Activated naive CD8-positive, alpha-beta T cell treated with anti-CD3 and anti-CD28 coated beads, Interleukin-2, amount 10 ng/mL, durations not matched to agents 7 days and 5 days (primary cell): ENCODE measurements at regions not wholly inside any gene's neighbourhood (a gene's known extent, or its start where the extent isn't known, plus 50 kb on each side); places are given as distances from the start of the nearest gene placed in this dataset.

ENCODE experiments used
- ATAC-seq: fragments of 150-1000 bp; cut with Tn5 transposase; one replicate; pipeline ENCODE4 v1.10.0; 2021; ENCODE audit warnings: low read depth, moderate library complexity
- POLR2A ChIA-PET: fragments of 350-600 bp; sonication (Branson Sonifier 250); formaldehyde crosslinking; loops from one replicate; lab custom pipeline; 2021; ENCODE audit warnings: antibody characterized with exemption; lab: Charles Lee
- DNase-seq: peaks from one replicate; pipeline ENCODE4 v3.0.0; 2021
- H3K27ac Mint-ChIP-seq: one replicate; pipeline ENCODE4 v1.8.0; 2022; ENCODE audit warnings: mild to moderate bottlenecking, mixed read lengths
- H3K27me3 Mint-ChIP-seq: one replicate; pipeline ENCODE4 v1.8.0; 2022; ENCODE audit warnings: mild to moderate bottlenecking, moderate library complexity, mixed read lengths
- H3K36me3 Mint-ChIP-seq: one replicate; pipeline ENCODE4 v1.8.0; 2021; ENCODE audit warnings: mild to moderate bottlenecking, mixed read lengths
- H3K4me1 Mint-ChIP-seq: one replicate; pipeline ENCODE4 v1.8.0; 2021; ENCODE audit warnings: mixed read lengths
- H3K4me3 Mint-ChIP-seq: one replicate; pipeline ENCODE4 v1.8.0; 2022; ENCODE audit warnings: mild to moderate bottlenecking, moderate library complexity, mixed read lengths
- H3K9me3 Mint-ChIP-seq: one replicate; pipeline ENCODE4 v1.8.0; 2021; ENCODE audit warnings: mixed read lengths

DNA sequence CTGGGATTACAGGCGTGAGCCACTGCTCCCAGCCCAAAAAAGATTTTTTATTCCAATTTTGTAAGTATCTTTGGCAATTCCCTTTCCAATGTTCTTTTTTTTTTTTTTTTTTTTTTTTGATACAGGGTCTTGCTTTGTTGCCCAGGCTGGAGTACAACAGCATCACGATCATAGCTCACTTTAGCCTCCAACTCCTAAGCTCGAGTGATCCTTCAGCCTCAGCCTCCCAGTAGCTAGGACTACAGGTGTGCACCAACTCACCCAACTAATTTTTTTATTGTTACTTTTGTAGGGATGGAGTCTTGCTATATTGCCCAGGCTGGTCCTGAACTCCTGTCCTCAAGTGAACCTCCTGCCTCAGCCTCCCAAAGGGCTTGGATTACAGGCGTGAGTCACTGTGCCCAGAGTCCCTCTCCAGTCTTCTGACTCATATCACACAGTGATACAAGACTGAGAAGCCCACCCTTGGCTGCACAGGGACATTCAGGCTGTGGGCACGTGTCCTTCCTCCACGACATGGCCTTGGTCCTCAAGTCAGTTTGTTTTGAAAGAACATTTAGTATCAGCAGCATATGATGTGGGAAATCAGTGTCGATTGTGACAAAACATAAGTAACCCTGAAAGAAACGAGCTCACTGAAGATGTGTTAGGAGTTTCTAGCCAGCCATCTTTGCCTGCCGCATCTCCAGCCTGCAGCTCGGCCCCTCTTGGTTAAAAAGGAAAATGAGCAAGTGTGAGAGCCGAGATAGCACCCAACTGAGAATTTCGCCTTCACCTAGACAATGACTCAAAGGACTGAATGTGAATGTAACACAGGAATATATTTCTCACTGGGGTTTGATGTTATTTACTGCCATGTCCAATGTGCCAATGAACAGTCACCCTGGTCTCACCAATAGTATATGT is 175.5 kb downstream of the MN1 start:
- Mint-ChIP-seq H3K27ac (no peak overlapping the region), H3K9me3 (no peaks in the 10 kb centered on the region), H3K4me1 (no peaks in the 10 kb centered on the region), H3K27me3 (no peaks in the 10 kb centered on the region), H3K36me3 (no peaks in the 10 kb centered on the region), H3K4me3 (no peak overlapping the region)
- no peak for DNase-seq
- no peak for ATAC-seq
- POLR2A ChIA-PET = no interaction called here

DNA sequence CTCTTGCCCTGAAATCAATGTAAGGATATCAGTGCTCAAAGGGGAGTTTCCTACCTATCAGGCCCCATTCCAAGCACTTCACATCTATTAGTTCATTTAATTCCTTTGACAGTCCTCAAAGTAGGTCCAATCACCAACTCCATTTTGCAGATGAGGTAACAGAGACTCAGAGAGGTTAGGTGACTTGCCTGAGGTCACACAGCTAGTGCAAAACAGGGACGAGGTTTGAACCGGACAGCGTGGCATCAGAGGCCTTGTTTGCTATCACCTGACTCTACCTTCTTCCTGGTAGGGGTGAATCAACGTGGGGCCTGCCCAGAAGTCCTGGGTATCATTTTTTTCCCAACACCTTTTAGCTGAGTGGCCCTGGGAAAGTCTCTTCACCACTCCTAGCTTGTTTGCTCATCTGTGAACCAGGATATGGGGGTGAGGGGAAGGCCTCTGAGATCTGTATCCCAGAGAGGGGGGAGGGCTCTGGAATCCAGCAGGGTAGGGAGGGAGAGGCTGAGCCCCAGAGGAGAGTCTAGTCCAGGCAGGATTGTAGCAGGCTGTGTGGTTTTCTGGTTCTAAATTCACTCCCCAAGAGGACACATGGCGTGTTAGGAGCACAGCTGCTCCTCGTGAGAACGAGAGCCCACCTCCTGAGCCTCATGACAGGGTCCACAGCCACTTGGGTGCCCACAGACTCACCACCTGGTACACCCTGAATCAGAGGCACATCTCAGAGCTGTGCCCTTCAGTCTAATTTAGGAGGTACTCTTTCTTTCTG is 174.7 kb downstream of the MN1 start:
- ATAC-seq (no peak), DNase-seq (no peak)
- Mint-ChIP-seq H3K36me3 (no peaks in the 10 kb centered on the region), H3K4me3 (no peak overlapping the region), H3K9me3 (peaks cover 1% of the 10 kb centered on the region), H3K27ac (no peak overlapping the region), H3K4me1 (no peaks in the 10 kb centered on the region), H3K27me3 (no peaks in the 10 kb centered on the region)
- POLR2A ChIA-PET = no interaction called here

DNA sequence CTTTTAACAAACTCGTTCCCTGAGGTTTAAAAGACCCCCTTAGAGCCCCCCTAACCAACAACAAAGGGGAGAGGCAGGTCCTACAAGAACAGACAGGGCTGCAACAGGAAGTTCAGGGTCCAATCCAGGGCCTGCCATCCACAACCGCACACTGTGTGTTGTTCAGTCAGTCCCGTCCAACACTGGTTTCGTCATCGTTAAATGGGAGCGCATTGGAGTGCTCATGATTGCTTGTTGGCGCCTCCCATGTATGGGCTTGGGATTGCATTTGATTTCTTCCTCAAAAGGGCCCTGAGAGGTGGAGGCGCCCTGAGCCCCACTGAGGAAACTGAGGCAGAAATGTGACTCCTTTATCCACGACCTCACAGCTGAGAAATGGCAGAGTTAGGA is 174.1 kb downstream of the MN1 start:
- H3K27me3 Mint-ChIP-seq = no peaks in the 10 kb centered on the region

DNA sequence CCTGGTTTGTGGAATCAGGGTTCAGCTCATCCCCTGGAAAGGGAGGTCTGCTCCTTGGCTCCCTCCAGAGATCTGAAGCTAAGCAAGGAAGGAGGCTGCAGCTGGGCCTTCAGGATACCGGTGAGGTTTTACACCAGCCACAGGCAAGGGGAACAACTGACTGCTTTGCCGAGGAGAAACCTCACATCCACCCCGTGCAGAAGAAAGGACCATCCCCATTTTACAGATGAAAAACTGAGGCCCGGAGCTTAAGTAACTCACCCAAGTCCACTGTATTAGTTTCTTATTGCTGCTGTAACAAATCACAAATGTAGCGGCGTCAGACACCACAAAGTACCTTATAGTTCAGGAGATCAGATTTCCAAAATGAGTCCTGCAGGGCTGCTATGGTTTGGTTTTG is 173.7 kb downstream of the MN1 start:
- no peak for DNase-seq
- Mint-ChIP-seq H3K27ac (no peak overlapping the region), H3K27me3 (no peaks in the 10 kb centered on the region), H3K4me3 (no peak overlapping the region), H3K4me1 (no peaks in the 10 kb centered on the region), H3K36me3 (no peaks in the 10 kb centered on the region), H3K9me3 (peaks cover 1% of the 10 kb centered on the region)
- POLR2A ChIA-PET = no interaction called here
- no peak for ATAC-seq

More for the DNA sequence above, 174.1 kb downstream of the MN1 start:
- Mint-ChIP-seq H3K4me3 (no peak overlapping the region), H3K27ac (no peak overlapping the region), H3K4me1 (no peaks in the 10 kb centered on the region), H3K9me3 (peaks cover 1% of the 10 kb centered on the region), H3K36me3 (no peaks in the 10 kb centered on the region)
- POLR2A ChIA-PET = no interaction called here
- DNase-seq = no peak
- no peak for ATAC-seq

DNA sequence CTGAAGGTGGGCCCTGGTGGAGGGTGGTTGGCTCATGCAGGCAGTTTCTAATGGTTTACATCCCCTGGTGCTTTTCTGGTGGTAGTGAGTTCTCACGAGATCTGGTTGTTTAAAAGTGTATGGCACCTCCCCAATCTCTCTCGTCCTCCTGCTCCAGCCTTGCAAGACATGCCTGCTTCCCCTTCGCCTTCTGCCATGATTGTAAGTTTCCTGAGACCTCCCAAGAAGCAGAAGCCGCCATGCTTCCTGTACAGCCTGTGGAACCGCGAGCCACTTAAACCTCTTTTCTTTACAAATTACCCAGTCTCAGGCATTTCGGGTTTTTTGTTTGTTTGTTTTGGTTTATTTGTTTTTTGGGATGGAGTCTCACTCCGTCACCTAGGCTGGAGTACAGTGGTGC is 173.2 kb downstream of the MN1 start:
- POLR2A ChIA-PET = no interaction called here
- Mint-ChIP-seq H3K4me1 (no peaks in the 10 kb centered on the region), H3K27me3 (no peaks in the 10 kb centered on the region), H3K36me3 (no peaks in the 10 kb centered on the region), H3K4me3 (no peak overlapping the region), H3K9me3 (peaks cover 1% of the 10 kb centered on the region), H3K27ac (no peak overlapping the region)
- DNase-seq = no peak
- no peak for ATAC-seq

DNA sequence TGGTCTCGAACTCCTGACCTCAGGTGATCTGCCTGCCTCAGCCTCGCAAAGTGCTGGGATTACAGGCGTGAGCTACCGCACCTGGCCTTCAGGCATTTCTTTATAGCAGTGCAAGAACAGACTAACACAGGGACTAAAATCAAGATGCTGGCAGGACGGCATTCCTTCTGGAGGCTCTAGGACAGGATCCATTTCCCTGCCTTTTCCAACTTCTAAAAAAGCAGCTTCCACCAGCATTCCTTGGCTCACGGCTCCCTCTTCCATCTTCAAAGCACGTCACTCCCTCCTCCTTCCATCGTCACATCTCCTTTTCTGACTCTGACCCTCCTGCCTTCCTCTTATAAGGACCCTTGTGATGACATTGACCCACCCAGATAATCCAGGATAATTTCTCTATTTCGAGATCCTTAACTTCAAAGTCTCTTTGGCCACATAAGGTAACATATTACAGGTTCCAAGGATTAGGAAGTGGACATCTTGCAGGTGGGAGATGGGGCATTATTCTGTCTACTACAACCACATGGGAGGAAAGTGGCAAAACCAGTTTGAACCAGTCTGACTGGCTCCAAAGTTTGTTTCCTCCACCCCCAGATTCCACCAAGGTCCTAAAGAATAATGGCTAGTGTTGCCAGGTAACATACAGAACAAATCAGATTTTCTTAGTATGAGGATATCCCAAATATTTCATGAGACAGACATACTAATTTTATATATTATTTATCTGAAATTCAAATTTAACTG is 172.5 kb downstream of the MN1 start:
- Mint-ChIP-seq H3K36me3 (no peaks in the 10 kb centered on the region), H3K27me3 (peaks cover under 1% of the 10 kb centered on the region), H3K9me3 (peaks cover 1% of the 10 kb centered on the region), H3K27ac (no peak overlapping the region), H3K4me3 (no peak overlapping the region), H3K4me1 (no peaks in the 10 kb centered on the region)
- no peak for ATAC-seq
- POLR2A ChIA-PET = no interaction called here
- no peak for DNase-seq

DNA sequence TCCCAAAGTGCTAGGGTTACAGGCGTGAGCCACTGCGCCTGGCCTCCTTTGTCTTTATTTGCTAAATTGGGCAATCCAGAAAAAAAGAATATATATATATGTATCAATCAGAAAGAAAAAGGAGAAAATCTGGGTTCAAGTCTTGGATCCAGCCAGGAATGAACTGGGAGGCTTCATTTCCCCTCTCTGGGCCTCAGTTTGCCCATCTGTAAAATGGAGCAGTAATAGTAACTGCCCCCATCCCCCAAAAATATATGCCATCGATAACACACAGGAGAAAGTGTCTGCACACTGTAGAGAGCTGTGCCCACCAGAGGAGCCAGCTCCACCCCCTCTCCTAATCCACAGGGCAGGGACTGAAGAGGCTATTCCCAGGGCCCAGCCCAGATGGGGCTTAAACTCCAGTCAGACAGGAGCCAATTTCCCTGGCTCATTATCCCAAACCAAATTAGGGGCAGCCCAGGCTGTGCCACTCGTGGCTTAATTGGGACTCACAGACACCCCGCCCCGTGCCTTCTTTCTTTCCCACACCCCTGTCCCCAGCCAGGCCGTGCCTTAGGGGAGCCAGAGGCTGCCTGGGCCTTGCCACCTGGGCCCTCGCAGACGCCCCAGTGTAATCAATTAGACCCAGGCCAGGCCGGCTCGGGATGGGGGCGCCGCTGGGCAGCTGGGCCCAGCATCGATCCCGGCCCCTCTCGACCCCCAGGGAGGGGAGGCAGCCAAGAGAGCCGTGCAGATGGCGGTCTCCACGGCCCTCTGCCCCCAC is 171.5 kb downstream of the MN1 start:
- peaks cover 1% of the 10 kb centered on the region for H3K9me3 Mint-ChIP-seq
- H3K4me1 Mint-ChIP-seq = no peaks in the 10 kb centered on the region
- POLR2A ChIA-PET = no interaction called here
- H3K27ac Mint-ChIP-seq = no peak overlapping the region
- no peaks in the 10 kb centered on the region for H3K36me3 Mint-ChIP-seq
- ATAC-seq (no peak), DNase-seq (no peak)
- no peak overlapping the region for H3K4me3 Mint-ChIP-seq
- peaks cover 2% of the 10 kb centered on the region for H3K27me3 Mint-ChIP-seq

DNA sequence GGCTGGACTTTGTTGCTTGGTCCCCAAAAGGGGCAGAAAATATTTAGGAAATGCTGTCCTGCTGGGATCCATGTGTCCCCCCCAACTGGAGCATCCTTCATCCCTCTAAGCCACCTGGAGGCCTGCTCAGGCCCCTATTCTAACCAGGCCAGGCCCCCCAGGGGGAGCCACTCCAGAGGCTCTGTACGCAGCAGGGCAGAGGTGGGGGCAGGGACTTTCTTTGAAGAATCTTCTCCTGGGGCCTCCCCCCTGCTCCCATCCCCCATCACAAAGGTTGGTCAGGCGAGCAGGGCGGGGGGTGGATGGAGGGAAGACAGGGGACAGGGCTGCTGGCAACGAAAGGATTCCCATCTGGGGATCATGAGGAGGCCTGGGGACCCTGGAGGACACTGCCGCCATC is 170.8 kb downstream of the MN1 start:
- Mint-ChIP-seq H3K4me1 (no peaks in the 10 kb centered on the region), H3K27ac (no peak overlapping the region), H3K36me3 (no peaks in the 10 kb centered on the region), H3K4me3 (no peak overlapping the region), H3K27me3 (peaks cover 2% of the 10 kb centered on the region), H3K9me3 (peaks cover 1% of the 10 kb centered on the region)
- ATAC-seq = no peak
- no peak for DNase-seq
- POLR2A ChIA-PET = no interaction called here

DNA sequence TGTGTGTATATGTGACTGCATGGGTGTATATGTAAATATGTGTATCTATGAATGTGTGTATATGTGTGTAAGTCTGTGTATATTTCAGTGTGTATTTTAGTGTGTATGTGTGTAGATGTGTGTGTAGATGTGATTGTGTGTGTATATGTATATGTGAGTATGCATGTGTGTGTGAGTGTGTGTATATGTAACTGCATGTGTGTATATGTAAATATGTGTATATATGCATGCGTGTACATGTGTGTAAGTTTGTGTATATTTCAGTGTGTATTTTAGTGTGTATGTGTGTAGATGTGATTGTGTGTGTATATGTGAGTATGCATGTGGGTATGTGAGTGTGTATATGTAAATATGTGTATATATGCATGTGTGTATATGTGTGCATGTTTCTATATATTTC is 169.9 kb downstream of the MN1 start:
- no peak overlapping the region for H3K4me3 Mint-ChIP-seq
- DNase-seq = no peak
- peaks cover 1% of the 10 kb centered on the region for H3K9me3 Mint-ChIP-seq
- no peaks in the 10 kb centered on the region for H3K36me3 Mint-ChIP-seq
- H3K27me3 Mint-ChIP-seq = peaks cover 2% of the 10 kb centered on the region
- ATAC-seq = no peak
- POLR2A ChIA-PET = no interaction called here
- H3K4me1 Mint-ChIP-seq = no peaks in the 10 kb centered on the region
- no peak overlapping the region for H3K27ac Mint-ChIP-seq

DNA sequence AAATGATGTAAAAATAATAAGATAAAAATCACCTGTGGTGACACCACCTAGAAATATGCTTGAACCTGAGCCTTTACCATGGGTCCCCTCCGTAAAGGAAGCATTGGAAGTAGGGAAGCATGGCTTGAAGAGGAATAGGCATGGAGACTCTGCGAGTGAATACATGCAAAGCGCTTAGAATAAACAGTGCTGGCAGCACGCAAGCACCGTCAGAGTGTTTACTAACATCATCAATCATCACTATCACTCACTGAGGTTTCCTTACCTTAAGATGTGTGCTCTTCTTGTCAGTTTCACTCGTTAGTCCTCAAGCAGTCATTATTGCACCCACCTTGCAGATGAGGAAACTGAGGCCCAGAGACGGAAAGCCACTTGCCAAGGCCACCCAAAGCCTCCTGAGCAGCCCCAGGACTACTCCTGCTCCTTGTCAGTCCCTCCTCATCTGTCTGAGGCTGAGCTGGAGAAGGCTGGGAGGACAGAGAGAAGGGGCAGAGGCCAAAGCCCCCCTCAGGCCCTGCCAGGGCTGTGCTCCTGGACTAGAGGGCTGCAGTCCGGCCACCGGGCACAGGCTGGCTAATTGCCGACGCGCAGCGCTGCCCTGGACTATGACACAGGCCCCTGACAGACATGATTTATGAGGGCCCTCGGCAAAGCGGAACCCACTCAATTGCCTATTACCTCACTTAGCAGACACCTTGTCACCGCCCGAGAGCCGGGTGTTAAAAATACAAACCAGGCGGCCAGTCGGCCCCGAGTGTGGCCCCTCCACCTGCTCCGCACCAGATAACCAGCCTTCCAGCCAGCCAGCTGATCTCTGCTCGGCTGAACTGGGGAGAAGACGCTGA is 168.9 kb downstream of the MN1 start:
- H3K36me3 Mint-ChIP-seq = no peaks in the 10 kb centered on the region
- peaks cover 1% of the 10 kb centered on the region for H3K9me3 Mint-ChIP-seq
- no peak overlapping the region for H3K27ac Mint-ChIP-seq
- POLR2A ChIA-PET = no interaction called here
- no peaks in the 10 kb centered on the region for H3K4me1 Mint-ChIP-seq
- H3K27me3 Mint-ChIP-seq = peaks cover 2% of the 10 kb centered on the region
- DNase-seq = no peak
- no peak overlapping the region for H3K4me3 Mint-ChIP-seq
- no peak for ATAC-seq

DNA sequence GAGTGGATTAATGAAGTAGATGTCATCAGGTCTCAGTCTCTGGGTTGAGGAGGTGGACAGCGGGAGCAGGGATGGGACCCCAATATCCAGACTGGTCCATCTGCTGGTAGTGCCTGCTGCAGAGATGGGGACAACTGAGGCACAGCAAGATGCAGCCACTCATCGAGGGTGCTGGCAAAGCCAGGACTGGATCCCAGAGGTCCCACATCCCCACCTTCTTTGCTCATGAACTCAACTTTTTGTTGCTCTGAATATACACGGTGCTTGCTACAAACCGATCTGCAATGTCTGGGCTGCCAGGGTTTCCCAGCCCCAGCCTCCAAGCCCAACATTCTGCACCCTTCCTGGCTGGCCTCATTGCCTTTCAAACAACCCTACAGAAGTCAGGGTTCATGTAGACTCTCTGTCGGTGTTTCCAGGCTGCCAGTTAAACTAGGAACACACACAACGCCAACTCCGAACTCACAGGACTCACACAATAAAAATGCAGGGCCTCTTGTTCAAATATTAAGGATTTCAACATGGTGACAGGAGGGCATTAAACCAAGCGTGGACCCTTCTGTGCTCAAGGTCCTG is 168.2 kb downstream of the MN1 start:
- POLR2A ChIA-PET = no interaction called here
- Mint-ChIP-seq H3K4me1 (no peaks in the 10 kb centered on the region), H3K9me3 (peaks cover 1% of the 10 kb centered on the region), H3K4me3 (no peak overlapping the region), H3K27ac (no peak overlapping the region), H3K27me3 (peaks cover 2% of the 10 kb centered on the region), H3K36me3 (no peaks in the 10 kb centered on the region)
- ATAC-seq (no peak), DNase-seq (no peak)

DNA sequence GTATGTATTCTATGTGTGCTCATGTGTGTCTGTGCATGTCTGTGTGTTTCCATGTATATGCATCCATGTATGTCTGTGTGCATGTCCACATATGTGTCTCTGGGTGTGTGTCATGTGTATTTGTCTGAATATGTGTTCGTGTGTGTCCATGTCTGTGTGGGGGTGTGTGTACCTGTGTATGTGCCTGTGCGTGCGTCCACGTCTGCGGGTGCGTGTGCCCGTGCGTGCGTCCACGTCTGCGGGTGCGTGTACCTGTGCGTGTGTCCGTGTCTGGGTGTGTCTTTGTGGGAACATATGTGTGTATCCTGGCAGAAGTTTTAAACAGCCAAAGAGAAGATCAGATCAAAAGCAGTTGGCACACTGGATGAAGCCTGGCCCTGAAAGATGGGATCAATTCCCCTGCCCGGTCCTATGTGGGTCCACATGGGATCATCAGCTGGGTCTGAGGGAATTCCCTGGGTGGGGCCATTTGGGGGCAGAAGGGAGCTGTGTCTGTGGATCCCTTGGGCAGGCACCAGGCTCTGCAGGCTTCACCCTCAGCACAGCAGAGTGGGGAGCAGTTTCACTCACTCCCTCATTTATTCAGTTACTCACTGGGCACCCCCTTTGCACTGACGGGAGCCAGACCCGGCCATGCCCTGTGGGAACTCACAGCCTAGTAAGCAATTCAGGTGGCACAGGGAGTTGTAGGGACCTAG is 167.4 kb downstream of the MN1 start:
- H3K27ac Mint-ChIP-seq = peak overlapping the region; percentile 1
- no peak for ATAC-seq
- POLR2A ChIA-PET = no interaction called here
- H3K27me3 Mint-ChIP-seq = peaks cover 2% of the 10 kb centered on the region
- no peaks in the 10 kb centered on the region for H3K36me3 Mint-ChIP-seq
- no peak overlapping the region for H3K4me3 Mint-ChIP-seq
- H3K9me3 Mint-ChIP-seq = peaks cover 1% of the 10 kb centered on the region
- no peak for DNase-seq
- no peaks in the 10 kb centered on the region for H3K4me1 Mint-ChIP-seq
